ENCODE measurements at regions not wholly inside any gene's neighbourhood (a gene's known extent, or its start where the extent isn't known, plus 50 kb on each side); places are given as distances from the start of the nearest gene placed in this dataset.

DNA sequence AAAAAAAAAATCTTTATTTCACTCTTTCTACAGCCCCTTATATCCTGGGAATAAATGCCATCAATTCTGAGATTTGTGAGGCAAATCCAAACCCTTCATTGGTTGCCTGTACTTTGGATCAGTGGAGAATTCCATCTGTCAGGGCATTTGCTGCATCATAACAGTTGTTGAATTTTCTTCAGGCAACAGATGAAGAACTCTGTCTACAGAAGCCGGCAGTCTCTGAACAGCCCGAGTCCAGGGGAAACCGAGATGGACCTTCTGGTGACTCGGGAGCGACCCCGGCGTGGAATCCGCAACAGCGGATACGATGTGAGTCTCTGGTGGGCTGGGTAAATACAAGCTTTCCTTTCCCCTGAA is 82.3 kb downstream of the C11orf91 start:
- Histone ChIP-seq H2BK5ac (ENCODE audit: insufficient read length, low read length) (no peak overlapping the region), H3K79me1 (ENCODE audit: insufficient read depth, low read depth, low read length, poor library complexity, severe bottlenecking) (no peaks in the 10 kb centered on the region), H3K79me2 (ENCODE audit: insufficient read depth, low read length) (no peaks in the 10 kb centered on the region), H2BK12ac (ENCODE audit: insufficient read length, low read depth, low read length) (no peak overlapping the region), H3K56ac (ENCODE audit: insufficient read length, low read depth, low read length) (no peak overlapping the region), H3K9me3 (ENCODE audit: control insufficient read depth, low read depth, low read length) (no peaks in the 10 kb centered on the region), H4K91ac (ENCODE audit: insufficient read length, low read depth, low read length) (no peak overlapping the region), H3K4me1 (ENCODE audit: insufficient read depth, low read length) (peaks cover 2% of the 10 kb centered on the region; the same call in 1 of the 2 replicates), H3T11ph (ENCODE audit: low read length) (no peak overlapping the region), H2BK120ac (ENCODE audit: low read depth, low read length, poor library complexity, severe bottlenecking) (no peak overlapping the region), H3K27me3 (ENCODE audit: insufficient read depth, low read length) (no peaks in the 10 kb centered on the region), H3K23ac (ENCODE audit: insufficient read length, low read depth, low read length) (no peak overlapping the region), H3K27ac (ENCODE audit: insufficient read length, low read depth, low read length) (no peak overlapping the region), H3K4me2 (ENCODE audit: insufficient read depth, insufficient read length, low read length) (no peak overlapping the region), H2BK15ac (ENCODE audit: low read depth, low read length) (no peak overlapping the region), H3K4ac (ENCODE audit: low read depth, low read length) (no peak overlapping the region), H3K23me2 (ENCODE audit: insufficient read length, low read depth, low read length, poor library complexity, severe bottlenecking) (no peaks in the 10 kb centered on the region), H4K8ac (replicated peaks; ENCODE audit: insufficient read length, low read depth, low read length) (no peak overlapping the region), H2AK5ac (ENCODE audit: insufficient read length, low read length) (no peak overlapping the region), H3K14ac (ENCODE audit: insufficient read depth, low read length) (no peak overlapping the region), H3K18ac (ENCODE audit: insufficient read length, low read depth, low read length) (no peak overlapping the region), H3K9ac (ENCODE audit: extremely low read depth, insufficient read length, low read length) (no peak overlapping the region), H4K20me1 (ENCODE audit: control insufficient read depth, insufficient read depth, insufficient read length) (no peaks in the 10 kb centered on the region), H2BK20ac (ENCODE audit: low read depth, low read length, poor library complexity, severe bottlenecking) (no peak overlapping the region), H2AFZ (ENCODE audit: low read length) (no peak overlapping the region), H4K5ac (ENCODE audit: insufficient read length, low read depth, low read length) (no peak overlapping the region)
- H3K36me3 Mint-ChIP-seq (ENCODE audit: insufficient read depth in 1 of 3, low read depth in 3 of 3) = no peaks in the 10 kb centered on the region
- H3K4me3 Mint-ChIP-seq = no peak overlapping the region
- H3K4me1 Mint-ChIP-seq = peaks cover 13 to 19% of the 10 kb centered on the region in 2 experiments
- H3K27me3 Mint-ChIP-seq (ENCODE audit: low read depth) = no peaks in the 10 kb centered on the region; the same call in 1 of the 2 replicates
- WGBS (ENCODE audit: extremely low coverage, insufficient read length, low lambda C conversion rate) = no CpG with 5 or more reads among the region's 10 CpGs
- no peak for DNase-seq
- TF ChIP-seq, protein P1, sequence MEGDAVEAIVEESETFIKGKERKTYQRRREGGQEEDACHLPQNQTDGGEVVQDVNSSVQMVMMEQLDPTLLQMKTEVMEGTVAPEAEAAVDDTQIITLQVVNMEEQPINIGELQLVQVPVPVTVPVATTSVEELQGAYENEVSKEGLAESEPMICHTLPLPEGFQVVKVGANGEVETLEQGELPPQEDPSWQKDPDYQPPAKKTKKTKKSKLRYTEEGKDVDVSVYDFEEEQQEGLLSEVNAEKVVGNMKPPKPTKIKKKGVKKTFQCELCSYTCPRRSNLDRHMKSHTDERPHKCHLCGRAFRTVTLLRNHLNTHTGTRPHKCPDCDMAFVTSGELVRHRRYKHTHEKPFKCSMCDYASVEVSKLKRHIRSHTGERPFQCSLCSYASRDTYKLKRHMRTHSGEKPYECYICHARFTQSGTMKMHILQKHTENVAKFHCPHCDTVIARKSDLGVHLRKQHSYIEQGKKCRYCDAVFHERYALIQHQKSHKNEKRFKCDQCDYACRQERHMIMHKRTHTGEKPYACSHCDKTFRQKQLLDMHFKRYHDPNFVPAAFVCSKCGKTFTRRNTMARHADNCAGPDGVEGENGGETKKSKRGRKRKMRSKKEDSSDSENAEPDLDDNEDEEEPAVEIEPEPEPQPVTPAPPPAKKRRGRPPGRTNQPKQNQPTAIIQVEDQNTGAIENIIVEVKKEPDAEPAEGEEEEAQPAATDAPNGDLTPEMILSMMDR (conservative IDR thresholded peaks at IDR 0.05) = no peak
- H3K27ac Mint-ChIP-seq = no peak overlapping the region
- no peaks in the 10 kb centered on the region; a peak in 1 of 5 replicates for H3K9me3 Mint-ChIP-seq
